Liver (tissue), 8 donors: ENCODE measurements at regions not wholly inside any gene's neighbourhood (a gene's known extent, or its start where the extent isn't known, plus 50 kb on each side); places are given as distances from the start of the nearest gene placed in this dataset.

Experiments used
- DNase-seq: peaks from one replicate; pipeline ENCODE4 v3.0.0-alpha.2; 2017; ENCODE audit warnings: low spot score
- H3K27ac ChIP-seq, 2 donors: one replicate each; pipeline ENCODE4 v1.7.0; 2013; ENCODE audit warnings: inconsistent platforms in 2 of 2, low read length in 2 of 2, control low read depth in 1 of 2, low read depth in 1 of 2, mild to moderate bottlenecking in 1 of 2
- H3K27me3 ChIP-seq, 4 donors: one replicate each; pipeline versions ENCODE4 v1.6.1 to v1.7.0; 2013; ENCODE audit warnings: low read length in 3 of 4, inconsistent platforms in 1 of 4, mild to moderate bottlenecking in 1 of 4, moderate library complexity in 1 of 4; ENCODE audit not compliant: control insufficient read depth in 4 of 4, insufficient read depth in 4 of 4
- H3K36me3 ChIP-seq, 4 donors: one replicate each; pipeline versions ENCODE4 v1.6.1 to v1.7.0; 2013; ENCODE audit warnings: low read length in 3 of 4, mild to moderate bottlenecking in 3 of 4, low read depth in 1 of 4, moderate library complexity in 1 of 4; ENCODE audit not compliant: control insufficient read depth in 4 of 4, insufficient read depth in 3 of 4
- H3K4me1 ChIP-seq, 4 donors: one replicate each; pipeline versions ENCODE4 v1.6.1 to v1.7.0; 2013; ENCODE audit warnings: low read length in 3 of 4, mild to moderate bottlenecking in 3 of 4, moderate library complexity in 1 of 4; ENCODE audit not compliant: control insufficient read depth in 4 of 4, insufficient read depth in 4 of 4
- H3K4me3 ChIP-seq, 3 donors: one replicate each; pipeline versions ENCODE4 v1.6.1 to v1.7.0; 2013; ENCODE audit warnings: low read length in 3 of 3, control low read depth in 1 of 3, low read depth in 1 of 3, mild to moderate bottlenecking in 1 of 3
- H3K9ac ChIP-seq, 2 donors: one replicate each; pipeline ENCODE4 v1.7.0; 2013; ENCODE audit warnings: low read length in 2 of 2, mild to moderate bottlenecking in 2 of 2, moderate library complexity in 2 of 2, control low read depth in 1 of 2, low read depth in 1 of 2
- H3K9me3 ChIP-seq, 4 donors: one replicate each; pipeline versions ENCODE4 v1.6.1 to v1.7.0; 2013; ENCODE audit warnings: low read length in 3 of 4; ENCODE audit not compliant: control insufficient read depth in 4 of 4
- ATF3 ChIP-seq: IDR thresholded peaks from 2 replicates; pipeline ENCODE4 v1.6.1; 2016; ENCODE audit warnings: antibody characterized with exemption
- CTCF ChIP-seq: fragments of 150-350 bp; IDR thresholded peaks from 2 replicates; pipeline ENCODE4 v1.5.1; 2017; ENCODE audit warnings: improper control_type of control experiment, low read depth, low read length; ENCODE audit not compliant: missing input control
- EGR1 ChIP-seq, 2 donors: IDR thresholded peaks; 2 replicates each; pipeline ENCODE4 v1.6.1; 2016 to 2018; ENCODE audit warnings: antibody characterized with exemption in 2 of 2, low read depth in 2 of 2
- FOXA1 ChIP-seq: IDR thresholded peaks from 2 replicates; pipeline ENCODE4 v1.6.1; 2016; ENCODE audit warnings: antibody characterized with exemption
- GABPA ChIP-seq, 2 donors: IDR thresholded peaks in 1 of 2; conservative IDR thresholded peaks in 1 of 2; 2 replicates each; pipeline ENCODE4 v1.6.1; 2016; ENCODE audit warnings: antibody characterized with exemption in 2 of 2, mild to moderate bottlenecking in 1 of 2, moderate library complexity in 1 of 2
- HNF4A ChIP-seq, 2 donors: conservative IDR thresholded peaks; 2 replicates each; pipeline ENCODE4 v1.6.1; 2016; ENCODE audit warnings: antibody characterized with exemption in 2 of 2, mild to moderate bottlenecking in 2 of 2
- HNF4G ChIP-seq: IDR thresholded peaks from 2 replicates; pipeline ENCODE4 v1.6.1; 2016; ENCODE audit warnings: antibody characterized with exemption
- JUND ChIP-seq, 2 donors: IDR thresholded peaks; 2 replicates each; pipeline ENCODE4 v1.6.1; 2016; ENCODE audit warnings: antibody characterized with exemption in 2 of 2
- MAX ChIP-seq: IDR thresholded peaks from 2 replicates; pipeline ENCODE4 v1.6.1; 2016; ENCODE audit warnings: antibody characterized with exemption
- RAD21 ChIP-seq, 2 donors: IDR thresholded peaks; 2 replicates each; pipeline ENCODE4 v1.6.1; 2016; ENCODE audit warnings: antibody characterized with exemption in 2 of 2, mild to moderate bottlenecking in 2 of 2
- RXRA ChIP-seq, 2 donors: IDR thresholded peaks; 2 replicates each; pipeline ENCODE4 v1.6.1; 2017 to 2018; ENCODE audit warnings: antibody characterized with exemption in 2 of 2, mild to moderate bottlenecking in 1 of 2
- SP1 ChIP-seq: IDR thresholded peaks from 2 replicates; pipeline ENCODE4 v1.6.1; 2018; ENCODE audit warnings: antibody characterized with exemption, mild to moderate bottlenecking
- TAF1 ChIP-seq: conservative IDR thresholded peaks from 2 replicates; pipeline ENCODE4 v1.6.1; 2016; ENCODE audit warnings: antibody characterized with exemption, mild to moderate bottlenecking
- YY1 ChIP-seq: IDR thresholded peaks from 2 replicates; pipeline ENCODE4 v1.6.1; 2016; ENCODE audit warnings: antibody characterized with exemption, mild to moderate bottlenecking
- WGBS: extraction: QIAGEN DNeasy Blood & Tissue Kit; methylation state at CpG from one replicate; pipeline ENCODE4 v1.1.7; 2013; 5-methylcytosine and 5-hydroxymethylcytosine counted together
- TF ChIP-seq, protein P1 (sequence below): IDR thresholded peaks from 2 replicates; pipeline ENCODE4 v1.6.1; 2016; ENCODE audit warnings: antibody characterized with exemption
- TF ChIP-seq, protein P2 (sequence below): IDR thresholded peaks from 2 replicates; pipeline ENCODE4 v1.6.1; 2016; ENCODE audit warnings: antibody characterized with exemption, mild to moderate bottlenecking
- donor health status: healthy.
- donor health status: healthy.
- donor health status: healthy.
- donor health status: healthy.
- donor health status: healthy.

- 86% methylated on average over 8 of the region's 8 CpGs for WGBS
- peaks cover 0 to 8% (median 1%) of the 10 kb centered on the region in 4 donors for H3K27me3 ChIP-seq
- H3K4me3 ChIP-seq = no peak overlapping the region
- H3K9ac ChIP-seq = no peak overlapping the region
- H3K9me3 ChIP-seq = peaks cover 0 to 2% (median 0%) of the 10 kb centered on the region in 4 donors
- no peaks in the 10 kb centered on the region for H3K36me3 ChIP-seq
- H3K27ac ChIP-seq = no peak overlapping the region
- no peaks in the 10 kb centered on the region for H3K4me1 ChIP-seq
- no peak for TF ChIP-seq GABPA (IDR thresholded peaks at IDR 0.05 in 1 of 2, conservative IDR thresholded peaks at IDR 0.05 in 1 of 2)
- no peak for TF ChIP-seq FOXA1
- no peak for TF ChIP-seq SP1
- TF ChIP-seq HNF4A (conservative IDR thresholded peaks at IDR 0.05) = no peak
- no peak for TF ChIP-seq ATF3
- TF ChIP-seq RAD21 (IDR thresholded peaks at IDR 0.05) = no peak
- TF ChIP-seq, protein P1, sequence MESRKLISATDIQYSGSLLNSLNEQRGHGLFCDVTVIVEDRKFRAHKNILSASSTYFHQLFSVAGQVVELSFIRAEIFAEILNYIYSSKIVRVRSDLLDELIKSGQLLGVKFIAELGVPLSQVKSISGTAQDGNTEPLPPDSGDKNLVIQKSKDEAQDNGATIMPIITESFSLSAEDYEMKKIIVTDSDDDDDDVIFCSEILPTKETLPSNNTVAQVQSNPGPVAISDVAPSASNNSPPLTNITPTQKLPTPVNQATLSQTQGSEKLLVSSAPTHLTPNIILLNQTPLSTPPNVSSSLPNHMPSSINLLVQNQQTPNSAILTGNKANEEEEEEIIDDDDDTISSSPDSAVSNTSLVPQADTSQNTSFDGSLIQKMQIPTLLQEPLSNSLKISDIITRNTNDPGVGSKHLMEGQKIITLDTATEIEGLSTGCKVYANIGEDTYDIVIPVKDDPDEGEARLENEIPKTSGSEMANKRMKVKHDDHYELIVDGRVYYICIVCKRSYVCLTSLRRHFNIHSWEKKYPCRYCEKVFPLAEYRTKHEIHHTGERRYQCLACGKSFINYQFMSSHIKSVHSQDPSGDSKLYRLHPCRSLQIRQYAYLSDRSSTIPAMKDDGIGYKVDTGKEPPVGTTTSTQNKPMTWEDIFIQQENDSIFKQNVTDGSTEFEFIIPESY = no peak
- no peak for TF ChIP-seq EGR1 (IDR thresholded peaks at IDR 0.05; ENCODE audit: low read depth in 2 of 2)
- TF ChIP-seq HNF4G = no peak
- DNase-seq = no peak
These were observed 100.3 kb upstream of the TMEM18 start for GRCh38 chr2:777546-777945.

- peaks cover 0 to 2% (median 0%) of the 10 kb centered on the region in 4 donors for H3K9me3 ChIP-seq
- H3K27ac ChIP-seq = no peak overlapping the region
- no peak for TF ChIP-seq TAF1
- TF ChIP-seq CTCF = no peak
- TF ChIP-seq, protein P2, sequence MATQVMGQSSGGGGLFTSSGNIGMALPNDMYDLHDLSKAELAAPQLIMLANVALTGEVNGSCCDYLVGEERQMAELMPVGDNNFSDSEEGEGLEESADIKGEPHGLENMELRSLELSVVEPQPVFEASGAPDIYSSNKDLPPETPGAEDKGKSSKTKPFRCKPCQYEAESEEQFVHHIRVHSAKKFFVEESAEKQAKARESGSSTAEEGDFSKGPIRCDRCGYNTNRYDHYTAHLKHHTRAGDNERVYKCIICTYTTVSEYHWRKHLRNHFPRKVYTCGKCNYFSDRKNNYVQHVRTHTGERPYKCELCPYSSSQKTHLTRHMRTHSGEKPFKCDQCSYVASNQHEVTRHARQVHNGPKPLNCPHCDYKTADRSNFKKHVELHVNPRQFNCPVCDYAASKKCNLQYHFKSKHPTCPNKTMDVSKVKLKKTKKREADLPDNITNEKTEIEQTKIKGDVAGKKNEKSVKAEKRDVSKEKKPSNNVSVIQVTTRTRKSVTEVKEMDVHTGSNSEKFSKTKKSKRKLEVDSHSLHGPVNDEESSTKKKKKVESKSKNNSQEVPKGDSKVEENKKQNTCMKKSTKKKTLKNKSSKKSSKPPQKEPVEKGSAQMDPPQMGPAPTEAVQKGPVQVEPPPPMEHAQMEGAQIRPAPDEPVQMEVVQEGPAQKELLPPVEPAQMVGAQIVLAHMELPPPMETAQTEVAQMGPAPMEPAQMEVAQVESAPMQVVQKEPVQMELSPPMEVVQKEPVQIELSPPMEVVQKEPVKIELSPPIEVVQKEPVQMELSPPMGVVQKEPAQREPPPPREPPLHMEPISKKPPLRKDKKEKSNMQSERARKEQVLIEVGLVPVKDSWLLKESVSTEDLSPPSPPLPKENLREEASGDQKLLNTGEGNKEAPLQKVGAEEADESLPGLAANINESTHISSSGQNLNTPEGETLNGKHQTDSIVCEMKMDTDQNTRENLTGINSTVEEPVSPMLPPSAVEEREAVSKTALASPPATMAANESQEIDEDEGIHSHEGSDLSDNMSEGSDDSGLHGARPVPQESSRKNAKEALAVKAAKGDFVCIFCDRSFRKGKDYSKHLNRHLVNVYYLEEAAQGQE = no peak
- no peak for TF ChIP-seq EGR1 (IDR thresholded peaks at IDR 0.05; ENCODE audit: low read depth in 2 of 2)
- TF ChIP-seq YY1 = no peak
- no peak for TF ChIP-seq JUND (IDR thresholded peaks at IDR 0.05)
- no peak for TF ChIP-seq SP1
- TF ChIP-seq FOXA1 = no peak
- no peak for TF ChIP-seq ATF3
- TF ChIP-seq, protein P1 = no peak
- TF ChIP-seq HNF4A (conservative IDR thresholded peaks at IDR 0.05) = no peak
- TF ChIP-seq RAD21 (IDR thresholded peaks at IDR 0.05) = no peak
- TF ChIP-seq MAX = no peak
- TF ChIP-seq RXRA (IDR thresholded peaks at IDR 0.05) = no peak
- peaks cover 0 to 8% (median 1%) of the 10 kb centered on the region in 4 donors for H3K27me3 ChIP-seq
- DNase-seq = no peak
- H3K4me1 ChIP-seq = no peaks in the 10 kb centered on the region
- no peaks in the 10 kb centered on the region for H3K36me3 ChIP-seq
- 78% methylated on average over 15 of the region's 15 CpGs for WGBS
- no peak overlapping the region for H3K4me3 ChIP-seq
- H3K9ac ChIP-seq = no peak overlapping the region
These were observed 99.8 kb upstream of the TMEM18 start for GRCh38 chr2:777051-777450.
